GM19372 (cell line): ENCODE measurements at regions not wholly inside any gene's neighbourhood (a gene's known extent, or its start where the extent isn't known, plus 50 kb on each side); places are given as distances from the start of the nearest gene placed in this dataset.

Experiments used
- ATAC-seq: cut with Tn5 transposase; IDR thresholded peaks from one replicate; pipeline ENCODE4 v1.9.1; 2021; ENCODE audit warnings: mild to moderate bottlenecking, low read depth, moderate library complexity; ENCODE audit not compliant: unreplicated experiment

DNA sequence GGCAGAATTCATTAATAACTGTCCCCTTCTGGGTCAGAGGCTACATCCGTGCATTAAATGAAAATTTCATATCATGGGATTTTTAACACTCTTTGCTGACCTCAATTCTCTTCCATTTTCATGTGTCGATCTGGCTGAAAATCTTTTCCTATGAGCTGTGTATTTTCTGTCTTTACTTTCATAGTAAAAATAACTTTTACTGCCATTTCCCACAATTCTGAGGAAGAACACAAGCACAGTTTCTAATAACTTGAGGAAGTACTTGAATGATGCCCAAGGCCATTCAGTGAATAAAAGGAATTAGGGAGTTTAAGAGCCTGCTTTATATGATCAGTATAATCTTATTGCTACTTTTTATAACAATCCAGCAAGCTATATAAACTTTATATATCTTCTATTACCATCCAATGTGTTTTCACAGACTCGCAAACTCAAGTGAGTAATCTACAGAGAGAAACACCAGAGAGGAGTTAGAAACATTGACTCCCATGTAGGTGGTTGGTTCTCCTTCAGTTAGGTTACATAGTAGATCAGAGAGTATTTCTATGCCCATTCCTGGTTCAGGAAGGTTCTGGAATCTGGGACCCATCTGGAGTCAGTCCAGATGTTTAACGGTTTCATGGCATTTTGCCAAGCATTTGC lies 340.0 kb downstream of the FBXO15 start:
- ATAC-seq: no peak

DNA sequence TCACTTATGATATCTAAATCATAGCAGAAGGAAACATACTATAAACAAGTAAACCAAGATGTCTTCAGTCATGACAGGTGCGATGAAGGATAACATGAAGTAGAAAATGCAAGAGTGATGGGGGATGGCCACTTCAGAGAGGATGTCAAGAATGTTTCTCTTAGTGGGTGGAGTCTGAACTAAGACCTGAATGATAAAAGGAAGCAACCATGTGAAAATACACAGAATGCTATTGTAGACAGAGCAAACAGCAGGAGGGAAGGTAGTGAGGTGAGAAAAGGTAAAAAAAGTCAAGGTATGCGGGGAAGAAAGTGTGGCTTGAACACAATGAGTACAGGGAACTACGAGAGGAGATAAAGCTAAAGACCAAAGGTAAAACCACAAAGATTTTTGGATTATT lies 341.6 kb downstream of the FBXO15 start:
- no peak for ATAC-seq

DNA sequence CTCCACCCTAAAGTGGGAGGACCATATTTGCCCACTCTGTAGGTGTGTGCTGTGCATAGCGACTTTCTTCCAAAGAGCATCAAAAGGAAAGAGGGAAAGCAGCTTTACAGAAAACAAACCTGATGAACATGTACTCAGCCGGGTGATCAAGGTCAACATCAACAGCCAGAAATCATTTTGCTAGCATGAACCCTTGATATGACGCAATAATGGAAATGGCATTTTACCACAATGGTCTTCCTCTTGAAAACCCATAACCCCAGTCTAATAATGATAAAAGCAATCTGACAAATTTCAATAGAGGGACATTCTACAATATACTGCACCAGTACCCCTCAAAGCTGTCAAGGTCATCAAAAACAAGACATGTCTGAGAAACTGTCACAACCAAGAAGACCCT lies 350.2 kb downstream of the FBXO15 start:
- ATAC-seq: no peak

DNA sequence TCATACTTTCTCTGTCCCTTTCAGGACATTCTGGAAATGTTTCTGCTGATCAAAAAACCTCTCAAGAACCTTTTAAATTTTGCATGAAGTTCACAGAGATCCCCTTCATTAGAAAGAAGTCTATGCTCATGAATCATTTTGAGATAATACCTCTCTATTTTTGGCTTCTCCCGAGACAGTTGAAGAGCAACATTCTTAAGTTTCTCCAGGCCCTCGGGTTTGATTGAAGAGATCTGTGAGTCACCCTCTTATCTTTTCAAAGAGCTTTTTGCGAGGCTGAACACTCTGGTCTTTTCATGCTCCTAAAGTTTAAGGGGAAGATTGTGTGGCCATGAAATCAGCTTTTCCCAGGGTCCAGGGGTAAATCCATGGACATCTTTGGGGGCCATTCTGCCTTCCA lies 354.2 kb downstream of the FBXO15 start:
- ATAC-seq: no peak

DNA sequence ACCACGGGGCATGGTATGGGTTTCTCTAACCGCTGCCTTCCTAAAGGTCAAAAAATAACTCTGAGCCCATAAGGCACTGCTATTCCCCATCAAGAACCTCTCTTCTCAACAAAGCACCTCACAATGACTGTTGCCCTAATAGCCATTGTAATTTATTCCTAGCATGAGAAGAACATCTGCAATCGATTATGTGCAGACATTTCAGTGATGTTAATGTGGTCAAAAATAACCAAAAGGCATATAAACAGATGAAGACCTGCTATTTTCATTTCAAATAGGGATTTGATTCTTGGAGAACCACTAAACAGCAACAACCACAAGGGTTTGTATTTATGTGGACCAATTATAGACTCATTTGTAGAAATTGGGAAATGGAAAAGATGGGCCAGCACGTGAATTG lies 356.6 kb downstream of the FBXO15 start:
- ATAC-seq: no peak

DNA sequence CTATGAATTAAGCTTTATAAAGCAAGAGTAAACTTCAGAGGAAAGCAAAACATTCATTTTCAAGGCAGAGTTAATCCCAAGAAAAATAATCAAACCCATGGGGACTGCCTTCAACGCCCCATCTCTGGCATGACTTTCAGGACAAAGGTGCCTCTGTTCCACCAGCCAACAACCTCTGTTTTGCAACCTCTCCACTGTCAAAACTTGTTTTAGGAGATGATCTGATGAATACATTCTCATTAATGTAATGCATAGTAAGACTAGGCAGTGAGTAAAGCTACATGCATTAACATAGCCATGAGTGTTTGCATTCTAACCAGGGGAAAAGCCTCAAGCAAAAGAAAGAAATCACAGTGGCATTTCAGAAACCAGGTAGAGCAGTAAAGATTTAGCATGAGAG lies 357.0 kb downstream of the FBXO15 start:
- no peak for ATAC-seq

DNA sequence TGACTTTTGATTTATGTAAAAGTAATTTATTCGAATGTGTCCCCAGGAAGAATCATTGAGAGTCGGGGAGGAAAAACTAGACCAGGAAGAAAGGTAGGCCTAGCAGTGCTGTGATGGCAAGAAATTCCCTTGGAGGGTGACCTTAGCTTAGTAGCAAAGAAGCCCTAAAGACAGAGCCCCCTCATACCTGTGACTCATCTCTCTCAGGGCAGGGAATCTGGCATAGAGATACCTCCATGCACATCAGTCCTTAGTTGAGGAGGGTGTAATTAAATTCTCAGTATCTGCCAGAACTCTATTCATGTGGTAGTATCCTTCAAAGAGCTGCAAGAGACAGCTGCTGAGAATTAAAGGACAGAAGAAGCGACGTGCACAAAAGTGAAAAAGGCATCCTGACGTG lies 360.3 kb downstream of the FBXO15 start:
- no peak for ATAC-seq

DNA sequence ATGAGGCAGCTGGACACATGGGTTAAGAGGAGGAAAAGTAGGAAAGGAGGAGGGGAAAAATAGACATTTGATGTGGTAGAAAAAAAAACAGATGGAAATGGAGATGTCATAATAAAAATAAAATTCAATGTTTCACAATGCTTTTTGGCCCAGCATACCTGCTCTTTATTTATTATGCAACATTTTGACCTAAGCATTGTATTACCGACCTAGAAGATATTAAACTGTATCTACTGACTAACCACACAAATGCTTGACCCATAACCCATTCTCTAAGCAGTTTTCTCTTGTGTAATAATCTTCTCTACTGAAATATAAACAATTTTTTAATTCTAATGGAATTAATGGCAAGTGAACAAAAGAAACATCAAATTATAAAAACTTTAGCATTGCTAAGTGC lies 362.3 kb downstream of the FBXO15 start:
- no peak for ATAC-seq

DNA sequence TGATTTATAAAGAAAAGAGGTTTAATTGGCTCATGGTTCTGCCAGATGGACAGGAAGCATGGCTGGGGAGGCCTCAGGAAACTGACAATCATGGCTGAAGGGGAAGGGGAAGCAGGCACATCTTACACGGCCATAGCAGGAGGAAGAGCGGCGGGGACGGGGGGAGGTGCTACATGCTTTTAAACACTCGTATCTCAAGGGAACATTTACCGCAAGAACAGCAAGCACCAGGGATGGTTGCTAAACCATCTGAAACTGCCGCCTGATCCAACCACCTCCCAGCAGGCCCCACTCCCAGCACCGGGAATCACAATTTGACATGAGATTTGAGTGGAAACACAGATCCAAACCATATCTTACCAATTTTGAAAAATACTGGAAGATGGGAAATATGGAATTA lies 362.8 kb downstream of the FBXO15 start:
- ATAC-seq: no peak

DNA sequence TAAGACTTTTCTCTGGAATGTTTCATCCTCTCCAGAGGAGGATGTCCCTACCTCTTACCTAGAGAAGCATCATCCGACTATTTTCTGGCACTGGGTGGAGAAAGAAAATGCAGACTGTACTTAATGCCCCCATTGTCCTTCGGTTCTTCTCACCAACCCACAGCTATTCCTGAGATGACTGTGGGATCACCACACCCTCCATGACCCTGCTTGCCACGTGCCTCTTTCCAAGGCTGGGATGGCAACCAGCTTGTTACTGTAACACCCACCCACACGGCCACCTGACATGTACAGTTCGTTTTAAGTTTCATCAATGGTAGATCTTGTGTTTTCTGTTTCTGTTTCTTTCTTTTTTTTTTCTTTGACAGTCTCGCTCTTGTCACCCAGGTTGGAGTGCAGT lies 365.2 kb downstream of the FBXO15 start:
- no peak for ATAC-seq

DNA sequence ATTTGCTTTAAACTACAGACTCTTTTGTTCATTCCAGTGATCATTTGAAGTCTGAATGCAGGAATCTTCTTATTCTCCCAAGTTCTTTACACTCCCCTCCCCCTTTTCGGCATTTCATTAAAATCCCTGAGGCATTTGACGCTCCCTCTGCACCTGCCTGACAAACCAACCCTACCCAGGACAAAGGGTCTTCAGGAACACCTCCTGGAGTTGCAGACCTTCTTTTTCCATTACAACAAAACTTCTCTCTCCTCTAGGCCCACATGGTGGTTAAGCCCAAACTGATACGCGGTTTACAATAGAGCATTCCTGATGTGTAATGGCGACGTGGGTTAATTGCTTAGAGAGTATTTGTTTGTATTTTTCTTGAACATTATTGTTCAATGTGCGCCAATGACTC lies 367.4 kb downstream of the FBXO15 start:
- no peak for ATAC-seq

DNA sequence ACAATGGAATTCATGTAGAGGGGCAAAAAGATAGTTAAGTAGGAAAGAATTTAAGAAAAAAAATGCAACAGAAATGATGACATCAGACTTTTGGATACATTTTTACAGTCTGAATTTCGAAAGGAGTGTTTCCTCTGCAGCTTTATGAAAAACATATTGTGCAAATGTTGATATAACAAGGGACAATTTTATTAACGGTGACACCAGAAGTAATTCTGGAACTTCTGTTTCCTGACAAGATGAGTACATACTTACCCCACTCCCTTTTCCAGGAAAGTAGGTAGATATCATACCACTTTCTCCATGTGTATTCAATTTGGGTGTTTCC lies 369.6 kb downstream of the FBXO15 start:
- ATAC-seq: no peak

DNA sequence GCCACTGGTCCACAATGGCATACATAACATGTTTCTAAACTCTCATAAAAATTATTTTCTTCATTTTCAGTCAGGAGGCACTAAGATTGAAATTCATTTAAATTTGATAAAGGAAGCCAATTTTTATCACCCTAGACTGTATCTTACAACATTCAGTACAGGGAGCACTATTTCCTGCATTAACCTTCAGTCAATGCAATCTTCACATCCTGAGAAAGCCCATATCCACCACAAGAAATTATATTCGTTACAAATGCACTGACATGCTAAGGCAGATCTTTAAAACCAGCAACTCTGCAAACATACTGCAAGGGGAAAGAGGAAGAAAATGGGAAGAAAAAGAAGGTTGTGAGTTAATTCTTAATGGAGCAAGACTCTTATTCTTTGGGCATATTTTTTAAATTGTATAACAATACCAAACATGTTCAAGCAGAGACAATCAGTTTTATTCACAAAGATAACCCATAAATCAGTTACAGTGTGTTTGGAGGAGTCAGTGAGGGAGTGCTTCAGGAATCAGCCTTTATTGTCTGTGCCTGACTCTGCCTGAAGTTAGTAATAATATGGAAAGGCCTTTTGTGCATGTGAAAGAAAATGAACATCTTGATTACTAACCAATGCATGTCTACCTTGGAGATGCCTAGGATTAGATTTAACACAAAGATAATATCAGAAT lies 370.1 kb downstream of the FBXO15 start:
- ATAC-seq: no peak

DNA sequence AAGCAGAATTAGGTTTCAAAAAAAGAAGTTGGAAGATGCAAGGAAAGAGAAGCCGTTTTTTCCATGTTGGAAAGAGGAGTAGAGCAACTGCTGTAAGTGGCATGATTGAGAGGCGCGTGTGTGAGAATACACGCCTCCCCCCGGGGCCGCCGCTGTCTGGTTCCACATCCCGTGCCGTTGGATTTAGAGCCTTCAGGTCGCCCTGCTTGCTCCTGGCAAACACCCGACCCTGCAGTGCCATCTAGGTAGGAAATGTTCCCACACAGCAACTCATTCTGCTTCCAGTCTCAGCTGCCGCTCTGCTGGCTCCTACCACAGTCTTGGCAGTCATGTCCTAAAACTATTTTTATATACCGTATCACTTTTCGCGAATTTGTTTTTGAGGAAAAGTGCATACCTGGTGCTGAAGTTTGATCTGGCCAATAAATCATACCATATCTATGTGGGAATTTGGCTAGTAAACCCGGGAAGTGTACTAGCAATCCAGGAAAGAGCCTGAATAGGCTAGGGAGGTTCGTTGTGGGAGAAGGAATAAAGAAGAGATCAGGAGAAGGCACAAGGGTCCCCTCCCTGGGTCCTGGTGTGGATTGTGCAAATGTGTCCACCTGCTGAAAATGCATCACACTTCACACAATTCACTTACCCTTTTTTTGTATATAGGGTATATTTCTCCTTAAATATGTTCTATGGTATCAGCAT lies 372.7 kb downstream of the FBXO15 start:
- no peak for ATAC-seq

DNA sequence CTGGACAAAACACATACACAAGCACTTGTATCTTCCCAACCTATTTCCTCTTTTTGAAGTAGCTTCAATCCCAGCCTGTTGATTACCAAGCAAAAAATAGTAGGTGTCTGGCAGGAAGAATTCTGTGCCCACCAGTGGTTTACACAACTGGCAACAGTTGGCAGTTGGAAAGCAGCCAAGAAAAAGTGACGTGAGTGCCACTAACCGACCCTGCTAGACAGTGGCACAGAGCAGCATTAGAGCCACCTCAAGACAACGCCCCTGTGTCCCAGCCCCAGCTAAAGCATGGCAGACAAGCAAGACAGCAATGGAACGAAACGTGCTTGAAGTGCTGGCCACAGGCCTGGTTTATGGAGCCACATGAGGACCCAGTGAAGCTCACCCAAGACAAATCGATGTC lies 379.6 kb downstream of the FBXO15 start:
- no peak for ATAC-seq

DNA sequence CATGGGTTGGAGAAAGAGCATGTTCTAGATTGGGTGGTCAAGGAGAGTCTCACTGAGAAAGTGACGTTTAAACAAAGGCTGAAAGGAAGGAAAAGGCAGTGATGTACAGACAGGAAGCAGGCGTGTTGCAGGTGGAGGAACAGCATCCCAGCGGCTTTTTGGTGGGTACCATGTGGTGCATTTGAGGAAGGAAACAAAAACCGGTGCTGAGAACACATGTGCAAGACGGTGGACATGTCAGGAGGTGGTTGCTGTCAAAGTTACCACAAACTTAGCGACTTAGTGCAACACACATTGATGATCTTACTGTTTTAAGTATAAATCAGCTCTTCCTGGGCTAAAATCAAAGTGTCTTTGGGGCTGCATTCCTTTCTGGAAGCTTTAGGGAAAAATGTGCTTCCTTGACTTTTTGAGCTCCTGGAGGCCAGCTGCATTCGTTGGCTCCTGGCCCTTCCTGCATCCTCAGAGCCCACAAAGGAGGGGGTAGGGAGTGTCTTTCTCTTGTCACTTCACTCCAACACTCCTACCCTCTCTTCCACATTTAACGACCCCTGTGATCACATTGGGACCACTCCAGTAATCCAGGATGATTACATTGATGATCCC lies 380.6 kb downstream of the FBXO15 start:
- no peak for ATAC-seq

DNA sequence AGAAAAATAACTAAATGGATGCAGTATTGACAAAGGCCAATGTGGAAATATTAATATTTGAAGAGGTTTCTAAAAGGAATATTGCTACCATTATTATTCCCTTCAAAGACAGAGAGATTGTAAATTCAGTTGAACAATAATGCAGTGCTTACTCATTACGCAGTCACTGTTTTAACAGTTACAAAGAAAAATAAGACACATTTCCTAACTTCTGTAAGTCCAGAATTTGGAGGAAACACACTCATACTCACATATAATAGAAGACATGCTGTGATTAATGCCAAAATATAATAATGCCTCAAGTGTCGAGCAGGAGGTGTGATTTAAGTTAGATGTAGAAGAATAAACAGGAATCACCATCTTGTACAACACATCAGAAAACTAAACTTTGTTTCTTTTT lies 389.2 kb downstream of the FBXO15 start:
- no peak for ATAC-seq

DNA sequence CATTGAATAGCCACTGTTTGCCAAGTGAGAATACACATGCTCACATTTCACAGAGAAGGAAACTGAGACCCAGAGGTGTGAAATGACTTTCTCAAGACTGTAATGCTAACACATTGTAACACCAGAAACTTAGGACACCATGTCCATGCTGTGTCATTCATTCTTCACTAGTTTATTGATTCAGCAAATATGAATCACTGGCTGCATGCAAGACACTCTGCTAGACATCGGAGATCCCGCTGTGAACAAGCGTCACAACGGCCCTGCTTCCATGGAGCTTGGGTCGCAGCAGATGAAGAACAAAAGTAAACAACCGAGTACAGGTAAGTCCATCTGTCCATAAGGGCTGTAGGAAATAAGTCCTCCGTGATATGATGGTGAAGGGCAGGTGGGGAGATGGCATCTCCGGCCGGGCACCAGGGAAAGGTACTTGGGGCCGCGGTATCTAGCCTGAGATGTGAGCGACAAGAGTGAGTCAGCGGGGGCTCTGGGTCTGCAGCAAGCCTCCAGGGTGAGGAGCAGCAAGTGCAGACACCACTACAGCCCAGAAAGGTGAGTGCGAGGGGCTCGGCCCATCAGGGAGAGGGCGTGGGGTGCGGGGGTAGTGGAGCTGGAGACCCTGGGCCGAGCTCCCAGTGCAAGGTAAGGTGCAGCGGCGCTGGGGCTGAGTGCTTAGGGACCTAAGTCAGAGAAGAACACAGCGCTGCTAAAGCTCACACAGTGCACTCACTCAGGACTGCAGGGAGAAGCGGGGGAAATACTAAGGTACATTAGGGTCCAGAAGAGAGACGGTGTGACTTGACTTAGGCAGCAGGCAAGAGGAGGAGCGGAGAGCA lies 391.2 kb downstream of the FBXO15 start:
- ATAC-seq: no peak

DNA sequence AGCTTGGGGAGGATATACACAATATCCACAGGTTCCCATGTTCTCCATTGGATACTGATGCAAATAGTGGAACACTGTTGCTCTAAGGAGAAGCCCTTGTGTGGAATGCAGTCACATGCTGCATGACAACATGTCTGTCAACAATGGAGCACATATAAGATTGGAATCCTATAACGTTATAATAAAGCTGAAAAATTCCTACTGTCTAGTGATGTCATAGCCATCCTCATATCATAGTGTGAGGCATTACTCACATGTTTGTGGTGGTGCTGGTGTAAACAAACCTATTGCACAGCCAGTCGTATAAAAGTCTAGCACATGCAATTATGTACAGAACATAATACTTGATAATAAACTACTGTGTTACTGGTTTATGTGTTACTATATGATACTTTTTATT lies 394.7 kb downstream of the FBXO15 start:
- no peak for ATAC-seq

DNA sequence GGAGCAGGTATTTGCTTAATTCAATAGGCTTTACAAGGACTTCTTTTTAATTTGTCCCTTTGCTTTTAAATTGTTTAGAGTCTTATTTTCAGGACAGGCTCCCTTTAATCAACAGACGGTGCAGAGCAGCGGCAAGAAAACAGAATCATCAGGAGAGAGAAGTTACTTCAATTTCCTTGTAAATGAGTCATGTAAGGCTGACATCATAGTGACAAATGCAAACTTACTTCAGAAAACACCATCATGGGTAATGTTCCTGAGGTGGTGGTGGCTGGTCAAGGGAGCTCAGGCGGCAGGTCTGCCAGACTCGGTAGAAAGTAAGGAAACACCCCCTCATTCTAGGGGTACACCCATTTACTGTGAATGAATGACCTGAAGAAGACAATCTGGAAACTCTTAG lies 395.1 kb downstream of the FBXO15 start:
- ATAC-seq: no peak

DNA sequence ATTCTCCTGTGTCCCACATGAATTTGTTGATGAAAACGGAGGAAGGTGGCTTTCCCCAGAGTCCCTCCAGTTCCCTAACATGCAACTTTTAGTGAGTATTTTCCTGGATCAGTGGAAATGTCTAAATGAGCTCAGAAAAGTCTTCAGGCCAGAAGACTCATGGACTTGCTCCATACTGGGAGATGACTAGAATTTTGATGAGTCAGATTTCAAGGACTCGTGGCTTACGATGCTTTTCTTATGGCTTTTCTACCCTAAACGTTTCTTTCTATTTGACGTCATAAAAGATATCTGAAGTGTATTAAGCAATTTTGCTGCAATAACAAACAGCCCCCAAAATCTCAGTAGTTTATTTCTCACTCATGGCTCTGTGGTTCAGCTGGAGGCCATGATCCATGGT lies 397.6 kb downstream of the FBXO15 start:
- no peak for ATAC-seq
